Adrenal gland (tissue), 5 donors: ENCODE measurements at regions not wholly inside any gene's neighbourhood (a gene's known extent, or its start where the extent isn't known, plus 50 kb on each side); places are given as distances from the start of the nearest gene placed in this dataset.

Experiments used
- CTCF ChIP-seq, 6 experiments: fragments of 450-650 bp in 4 of 6; fragments of 200-600 bp in 2 of 6; sonication (generic) in 1 of 6; IDR thresholded peaks; 1 replicate in 5 of 6; 2 replicates in 1 of 6; pipeline versions ENCODE4 v1.5.1 to v1.8.0; 2016 to 2021; ENCODE audit warnings: antibody characterized with exemption in 6 of 6, mild to moderate bottlenecking in 2 of 6, moderate library complexity in 1 of 6
- POLR2A ChIP-seq, 2 donors: fragments of 450-650 bp; IDR thresholded peaks; one replicate each; pipeline ENCODE4 v1.6.1; 2017; ENCODE audit warnings: antibody characterized with exemption in 2 of 2, mild to moderate bottlenecking in 2 of 2, moderate library complexity in 1 of 2
- donor health status: DM: no; HTN: no; CAD: no.

GRCh38 chr6:163651426-163651825 is 236.9 kb downstream of the QKI start:
- no peak for TF ChIP-seq CTCF (IDR thresholded peaks at IDR 0.05)
- no peak for TF ChIP-seq POLR2A (IDR thresholded peaks at IDR 0.05)
